WTC11 (cell line): ENCODE measurements at regions not wholly inside any gene's neighbourhood (a gene's known extent, or its start where the extent isn't known, plus 50 kb on each side); places are given as distances from the start of the nearest gene placed in this dataset.
"Not testable (repeated sequence)": the region's sequence is repeated elsewhere in the genome, so short reads cannot be mapped to it uniquely, and the experiment has no call there.

Experiments used
- CREM ChIP-seq: sonication (generic); formaldehyde crosslinking; IDR thresholded peaks from 2 replicates; pipeline ENCODE4 v1.8.1; 2022; ENCODE audit warnings: mild to moderate bottlenecking, missing genetic modification reagents, moderate library complexity
- FOXJ3 ChIP-seq: sonication (generic); formaldehyde crosslinking; IDR thresholded peaks from 2 replicates; pipeline ENCODE4 v1.9.0; 2021; ENCODE audit warnings: missing genetic modification reagents, mild to moderate bottlenecking, borderline replicate concordance
- NFE2L1 ChIP-seq: sonication (generic); formaldehyde crosslinking; IDR thresholded peaks from 2 replicates; pipeline ENCODE4 v1.8.1; 2023; ENCODE audit warnings: missing genetic modification reagents
- RELA ChIP-seq: sonication (generic); formaldehyde crosslinking; IDR thresholded peaks from 2 replicates; pipeline ENCODE4 v1.8.1; 2022; ENCODE audit warnings: missing genetic modification reagents, mild to moderate bottlenecking, borderline replicate concordance
- SP1 ChIP-seq: sonication (generic); formaldehyde crosslinking; conservative IDR thresholded peaks from 2 replicates; pipeline ENCODE4 v1.8.1; 2022; ENCODE audit warnings: missing genetic modification reagents
- TEAD4 ChIP-seq: sonication (generic); formaldehyde crosslinking; IDR thresholded peaks from 2 replicates; pipeline ENCODE4 v1.8.0; 2022; ENCODE audit warnings: mild to moderate bottlenecking, missing genetic modification reagents
- TP53 ChIP-seq: sonication (generic); formaldehyde crosslinking; IDR thresholded peaks from 2 replicates; pipeline ENCODE4 v1.8.1; 2023; ENCODE audit warnings: mild to moderate bottlenecking, missing genetic modification reagents
- ZNF232 ChIP-seq: sonication (generic); formaldehyde crosslinking; IDR thresholded peaks from 2 replicates; pipeline ENCODE4 v1.8.0; 2022; ENCODE audit warnings: mild to moderate bottlenecking, missing genetic modification reagents
- ZNF317 ChIP-seq: sonication (generic); formaldehyde crosslinking; IDR thresholded peaks from 2 replicates; pipeline ENCODE4 v1.8.1; 2023; ENCODE audit warnings: low read depth, mild to moderate bottlenecking, moderate library complexity, missing genetic modification reagents, borderline replicate concordance
- ZNF396 ChIP-seq: fragments of 250-450 bp; sonication (Bioruptor Pico); IDR thresholded peaks from 2 replicates; pipeline ENCODE4 v1.8.0; 2021; ENCODE audit warnings: mild to moderate bottlenecking, moderate library complexity, borderline replicate concordance
- ZNF416 ChIP-seq: fragments of 250-450 bp; sonication (Bioruptor Pico); IDR thresholded peaks from 2 replicates; pipeline ENCODE4 v1.9.0; 2021; ENCODE audit warnings: mild to moderate bottlenecking, inconsistent platforms
- TF ChIP-seq, protein P1 (sequence below): fragments of 200-600 bp; IDR thresholded peaks from 2 replicates; pipeline ENCODE4 v1.8.0; 2022; ENCODE audit warnings: antibody characterized with exemption
- TF ChIP-seq, protein P2 (sequence below): fragments of 250-450 bp; sonication (Bioruptor Pico); IDR thresholded peaks from 2 replicates; pipeline ENCODE4 v1.9.0; 2021; ENCODE audit warnings: mild to moderate bottlenecking
- TF ChIP-seq, protein P3 (sequence below): sonication (generic); formaldehyde crosslinking; IDR thresholded peaks from 2 replicates; pipeline ENCODE4 v1.8.0; 2023; ENCODE audit warnings: mild to moderate bottlenecking, missing genetic modification reagents

DNA sequence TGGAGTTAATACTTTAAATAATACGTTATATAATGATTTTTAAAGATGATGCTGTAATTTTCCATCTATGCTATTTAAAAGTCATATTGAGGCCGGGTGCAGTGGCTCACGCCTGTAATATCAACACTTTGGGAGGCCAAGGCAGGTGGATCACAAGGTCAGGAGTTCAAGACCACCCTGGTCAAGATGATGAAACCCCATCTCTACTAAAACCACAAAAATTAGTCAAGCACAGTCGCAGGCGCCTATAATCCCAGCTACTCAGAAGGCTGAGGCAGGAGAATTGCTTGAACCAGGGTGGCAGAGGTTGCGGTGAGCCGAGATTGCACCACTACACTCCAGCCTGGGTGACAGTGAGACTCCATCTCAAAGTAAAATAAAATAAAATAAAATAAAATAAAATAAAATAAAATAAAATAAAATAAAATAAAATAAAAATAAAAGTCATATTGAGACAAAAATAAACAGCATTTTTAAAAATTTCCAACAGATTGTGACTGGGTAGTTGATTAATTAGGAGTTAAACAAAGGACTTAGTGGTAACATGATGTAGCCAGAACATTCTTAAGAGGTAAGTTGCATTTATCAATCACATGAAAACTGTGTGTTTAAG lies 73.1 kb upstream of the SEM1 start:
- not testable (repeated sequence) for TF ChIP-seq SP1 (CRISPR knock-in tag); ZNF317 (CRISPR knock-in tag); CREM; RELA (CRISPR knock-in tag); NFE2L1 (CRISPR knock-in tag); FOXJ3 (CRISPR knock-in tag); TP53 (CRISPR knock-in tag); ZNF416 (CRISPR knock-in tag); TEAD4 (CRISPR knock-in tag); ZNF232 (CRISPR knock-in tag); ZNF396 (CRISPR knock-in tag)
- TF ChIP-seq, protein P1, sequence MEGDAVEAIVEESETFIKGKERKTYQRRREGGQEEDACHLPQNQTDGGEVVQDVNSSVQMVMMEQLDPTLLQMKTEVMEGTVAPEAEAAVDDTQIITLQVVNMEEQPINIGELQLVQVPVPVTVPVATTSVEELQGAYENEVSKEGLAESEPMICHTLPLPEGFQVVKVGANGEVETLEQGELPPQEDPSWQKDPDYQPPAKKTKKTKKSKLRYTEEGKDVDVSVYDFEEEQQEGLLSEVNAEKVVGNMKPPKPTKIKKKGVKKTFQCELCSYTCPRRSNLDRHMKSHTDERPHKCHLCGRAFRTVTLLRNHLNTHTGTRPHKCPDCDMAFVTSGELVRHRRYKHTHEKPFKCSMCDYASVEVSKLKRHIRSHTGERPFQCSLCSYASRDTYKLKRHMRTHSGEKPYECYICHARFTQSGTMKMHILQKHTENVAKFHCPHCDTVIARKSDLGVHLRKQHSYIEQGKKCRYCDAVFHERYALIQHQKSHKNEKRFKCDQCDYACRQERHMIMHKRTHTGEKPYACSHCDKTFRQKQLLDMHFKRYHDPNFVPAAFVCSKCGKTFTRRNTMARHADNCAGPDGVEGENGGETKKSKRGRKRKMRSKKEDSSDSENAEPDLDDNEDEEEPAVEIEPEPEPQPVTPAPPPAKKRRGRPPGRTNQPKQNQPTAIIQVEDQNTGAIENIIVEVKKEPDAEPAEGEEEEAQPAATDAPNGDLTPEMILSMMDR, result not testable (repeated sequence)
- TF ChIP-seq, protein P2, sequence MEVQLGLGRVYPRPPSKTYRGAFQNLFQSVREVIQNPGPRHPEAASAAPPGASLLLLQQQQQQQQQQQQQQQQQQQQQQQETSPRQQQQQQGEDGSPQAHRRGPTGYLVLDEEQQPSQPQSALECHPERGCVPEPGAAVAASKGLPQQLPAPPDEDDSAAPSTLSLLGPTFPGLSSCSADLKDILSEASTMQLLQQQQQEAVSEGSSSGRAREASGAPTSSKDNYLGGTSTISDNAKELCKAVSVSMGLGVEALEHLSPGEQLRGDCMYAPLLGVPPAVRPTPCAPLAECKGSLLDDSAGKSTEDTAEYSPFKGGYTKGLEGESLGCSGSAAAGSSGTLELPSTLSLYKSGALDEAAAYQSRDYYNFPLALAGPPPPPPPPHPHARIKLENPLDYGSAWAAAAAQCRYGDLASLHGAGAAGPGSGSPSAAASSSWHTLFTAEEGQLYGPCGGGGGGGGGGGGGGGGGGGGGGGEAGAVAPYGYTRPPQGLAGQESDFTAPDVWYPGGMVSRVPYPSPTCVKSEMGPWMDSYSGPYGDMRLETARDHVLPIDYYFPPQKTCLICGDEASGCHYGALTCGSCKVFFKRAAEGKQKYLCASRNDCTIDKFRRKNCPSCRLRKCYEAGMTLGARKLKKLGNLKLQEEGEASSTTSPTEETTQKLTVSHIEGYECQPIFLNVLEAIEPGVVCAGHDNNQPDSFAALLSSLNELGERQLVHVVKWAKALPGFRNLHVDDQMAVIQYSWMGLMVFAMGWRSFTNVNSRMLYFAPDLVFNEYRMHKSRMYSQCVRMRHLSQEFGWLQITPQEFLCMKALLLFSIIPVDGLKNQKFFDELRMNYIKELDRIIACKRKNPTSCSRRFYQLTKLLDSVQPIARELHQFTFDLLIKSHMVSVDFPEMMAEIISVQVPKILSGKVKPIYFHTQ, result not testable (repeated sequence)
- TF ChIP-seq, protein P3, sequence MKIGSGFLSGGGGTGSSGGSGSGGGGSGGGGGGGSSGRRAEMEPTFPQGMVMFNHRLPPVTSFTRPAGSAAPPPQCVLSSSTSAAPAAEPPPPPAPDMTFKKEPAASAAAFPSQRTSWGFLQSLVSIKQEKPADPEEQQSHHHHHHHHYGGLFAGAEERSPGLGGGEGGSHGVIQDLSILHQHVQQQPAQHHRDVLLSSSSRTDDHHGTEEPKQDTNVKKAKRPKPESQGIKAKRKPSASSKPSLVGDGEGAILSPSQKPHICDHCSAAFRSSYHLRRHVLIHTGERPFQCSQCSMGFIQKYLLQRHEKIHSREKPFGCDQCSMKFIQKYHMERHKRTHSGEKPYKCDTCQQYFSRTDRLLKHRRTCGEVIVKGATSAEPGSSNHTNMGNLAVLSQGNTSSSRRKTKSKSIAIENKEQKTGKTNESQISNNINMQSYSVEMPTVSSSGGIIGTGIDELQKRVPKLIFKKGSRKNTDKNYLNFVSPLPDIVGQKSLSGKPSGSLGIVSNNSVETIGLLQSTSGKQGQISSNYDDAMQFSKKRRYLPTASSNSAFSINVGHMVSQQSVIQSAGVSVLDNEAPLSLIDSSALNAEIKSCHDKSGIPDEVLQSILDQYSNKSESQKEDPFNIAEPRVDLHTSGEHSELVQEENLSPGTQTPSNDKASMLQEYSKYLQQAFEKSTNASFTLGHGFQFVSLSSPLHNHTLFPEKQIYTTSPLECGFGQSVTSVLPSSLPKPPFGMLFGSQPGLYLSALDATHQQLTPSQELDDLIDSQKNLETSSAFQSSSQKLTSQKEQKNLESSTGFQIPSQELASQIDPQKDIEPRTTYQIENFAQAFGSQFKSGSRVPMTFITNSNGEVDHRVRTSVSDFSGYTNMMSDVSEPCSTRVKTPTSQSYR (CRISPR knock-in tag), result not testable (repeated sequence)
